RWPE2 (cell line): ENCODE measurements at regions not wholly inside any gene's neighbourhood (a gene's known extent, or its start where the extent isn't known, plus 50 kb on each side); places are given as distances from the start of the nearest gene placed in this dataset.
"Not testable (repeated sequence)": the region's sequence is repeated elsewhere in the genome, so short reads cannot be mapped to it uniquely, and the experiment has no call there.

ENCODE experiments used
- ATAC-seq: fragments of 200-7000 bp; cut with Tn5 transposase; 3 replicates; pipeline ENCODE4 v1.9.1; 2021; ENCODE audit warnings: low read depth
- DNase-seq: peaks from one replicate; pipeline ENCODE4 v3.0.0-alpha.2; 2020; ENCODE audit warnings: low spot score
- H3K27ac ChIP-seq: fragments of 450-650 bp; 2 replicates; pipeline ENCODE4 v1.5.1; 2017; ENCODE audit warnings: mild to moderate bottlenecking; ENCODE audit not compliant: poor library complexity, severe bottlenecking
- H3K27me3 ChIP-seq: fragments of 250-450 bp; sonication (Bioruptor Pico); 2 replicates; pipeline ENCODE4 v1.5.1; 2021; ENCODE audit warnings: mild to moderate bottlenecking, moderate library complexity; ENCODE audit not compliant: insufficient read depth, poor library complexity, severe bottlenecking
- H3K36me3 ChIP-seq: fragments of 250-450 bp; sonication (Bioruptor Pico); 2 replicates; pipeline ENCODE4 v1.5.1; 2020; ENCODE audit warnings: low read depth, mild to moderate bottlenecking, moderate library complexity
- H3K4me1 ChIP-seq: fragments of 250-450 bp; sonication (Bioruptor Pico); 2 replicates; pipeline ENCODE4 v1.5.1; 2021; ENCODE audit warnings: mild to moderate bottlenecking, moderate library complexity; ENCODE audit not compliant: insufficient read depth, poor library complexity, severe bottlenecking
- H3K4me3 ChIP-seq: fragments of 250-450 bp; sonication (Bioruptor Pico); 2 replicates; pipeline ENCODE4 v1.5.1; 2021; ENCODE audit warnings: mild to moderate bottlenecking, moderate library complexity; ENCODE audit not compliant: severe bottlenecking
- H3K9me3 ChIP-seq: fragments of 250-450 bp; sonication (Bioruptor Pico); 2 replicates; pipeline ENCODE4 v1.5.1; 2021; ENCODE audit warnings: mild to moderate bottlenecking, moderate library complexity; ENCODE audit not compliant: severe bottlenecking
- TF ChIP-seq, protein P1 (sequence below): fragments of 450-650 bp; IDR thresholded peaks from one replicate; pipeline ENCODE4 v1.5.1; 2017; ENCODE audit warnings: mild to moderate bottlenecking, moderate library complexity; ENCODE audit not compliant: poor library complexity, severe bottlenecking

DNA sequence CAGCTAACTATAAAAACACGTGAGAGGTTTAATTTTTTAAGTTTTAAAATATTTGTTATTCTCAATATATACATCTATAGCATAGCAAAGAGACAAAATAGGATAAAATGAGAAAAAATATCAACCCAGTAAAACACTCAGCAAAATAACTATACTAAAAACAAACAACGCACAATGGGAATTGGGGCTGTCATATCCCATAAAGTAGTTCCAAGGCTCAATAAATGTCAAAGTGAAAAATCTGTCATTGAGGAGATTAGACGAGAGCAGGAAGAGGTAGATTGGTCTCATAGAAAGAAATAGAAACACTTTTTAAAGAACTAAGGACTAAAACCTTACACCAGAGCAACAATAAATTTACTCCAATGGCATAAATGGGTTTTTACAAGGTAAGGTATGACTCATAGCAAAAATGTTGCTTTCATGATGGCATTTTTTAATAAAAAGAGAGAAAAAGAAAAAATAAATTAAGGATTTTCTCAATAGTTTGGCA, 153.7 kb downstream of the EVA1A start:
- Histone ChIP-seq H3K27me3 (peaks cover 3% of the 10 kb centered on the region), H3K36me3 (no peaks in the 10 kb centered on the region), H3K27ac (no peak overlapping the region), H3K4me1 (no peaks in the 10 kb centered on the region), H3K9me3 (no peaks in the 10 kb centered on the region), H3K4me3 (no peak overlapping the region)
- TF ChIP-seq, protein P1, sequence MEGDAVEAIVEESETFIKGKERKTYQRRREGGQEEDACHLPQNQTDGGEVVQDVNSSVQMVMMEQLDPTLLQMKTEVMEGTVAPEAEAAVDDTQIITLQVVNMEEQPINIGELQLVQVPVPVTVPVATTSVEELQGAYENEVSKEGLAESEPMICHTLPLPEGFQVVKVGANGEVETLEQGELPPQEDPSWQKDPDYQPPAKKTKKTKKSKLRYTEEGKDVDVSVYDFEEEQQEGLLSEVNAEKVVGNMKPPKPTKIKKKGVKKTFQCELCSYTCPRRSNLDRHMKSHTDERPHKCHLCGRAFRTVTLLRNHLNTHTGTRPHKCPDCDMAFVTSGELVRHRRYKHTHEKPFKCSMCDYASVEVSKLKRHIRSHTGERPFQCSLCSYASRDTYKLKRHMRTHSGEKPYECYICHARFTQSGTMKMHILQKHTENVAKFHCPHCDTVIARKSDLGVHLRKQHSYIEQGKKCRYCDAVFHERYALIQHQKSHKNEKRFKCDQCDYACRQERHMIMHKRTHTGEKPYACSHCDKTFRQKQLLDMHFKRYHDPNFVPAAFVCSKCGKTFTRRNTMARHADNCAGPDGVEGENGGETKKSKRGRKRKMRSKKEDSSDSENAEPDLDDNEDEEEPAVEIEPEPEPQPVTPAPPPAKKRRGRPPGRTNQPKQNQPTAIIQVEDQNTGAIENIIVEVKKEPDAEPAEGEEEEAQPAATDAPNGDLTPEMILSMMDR, result no peak
- no peak for DNase-seq
- no peak for ATAC-seq

DNA sequence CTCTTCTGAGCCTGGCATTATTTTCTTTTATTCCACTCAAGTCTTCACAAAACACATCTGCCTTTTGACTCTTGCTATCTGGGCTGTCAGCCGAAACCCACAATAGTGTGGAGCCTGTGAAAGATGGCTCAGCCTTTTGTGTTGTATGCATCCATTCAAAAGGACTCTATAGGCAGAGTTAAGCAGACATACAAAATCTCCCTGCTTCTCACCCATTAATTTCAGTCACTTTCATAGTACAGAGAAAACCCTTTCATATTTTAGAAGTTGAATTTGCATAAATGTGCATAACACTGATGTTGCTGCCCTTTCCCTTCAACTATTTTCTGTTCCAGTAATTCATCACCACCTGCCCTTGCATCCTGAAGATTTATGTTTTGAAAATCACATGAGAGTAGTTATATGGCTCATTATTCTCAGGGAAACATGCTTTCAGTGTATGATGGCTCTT, 154.6 kb downstream of the EVA1A start:
- DNase-seq, result no peak
- no peaks in the 10 kb centered on the region for H3K4me1 ChIP-seq
- no peaks in the 10 kb centered on the region for H3K36me3 ChIP-seq
- ATAC-seq, result no peak
- H3K9me3 ChIP-seq, result no peaks in the 10 kb centered on the region
- H3K27ac ChIP-seq, result no peak overlapping the region
- peaks cover 3% of the 10 kb centered on the region for H3K27me3 ChIP-seq
- no peak overlapping the region for H3K4me3 ChIP-seq
- TF ChIP-seq, protein P1, result no peak

DNA sequence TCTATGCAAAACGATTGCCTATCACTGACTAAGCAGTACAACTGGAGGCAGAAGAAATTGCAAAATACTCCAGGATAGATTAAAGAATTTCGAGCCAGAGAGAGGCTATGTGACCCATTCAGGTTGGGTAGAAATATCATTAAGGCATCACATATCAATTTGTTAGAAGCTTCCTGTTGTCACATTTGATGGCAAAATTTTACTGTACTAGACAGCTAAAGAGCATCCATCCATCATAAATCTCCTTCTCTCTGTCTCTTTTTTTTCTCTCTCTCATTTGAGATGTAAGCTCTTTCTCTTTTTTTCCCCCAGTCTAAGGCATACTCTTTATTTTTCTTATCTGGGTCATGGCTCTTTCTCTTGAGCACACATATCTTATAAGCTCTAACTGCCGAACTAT, 155.7 kb downstream of the EVA1A start:
- TF ChIP-seq, protein P1, result no peak
- no peaks in the 10 kb centered on the region for H3K4me1 ChIP-seq
- no peaks in the 10 kb centered on the region for H3K9me3 ChIP-seq
- no peak overlapping the region for H3K27ac ChIP-seq
- no peak for DNase-seq
- no peaks in the 10 kb centered on the region for H3K36me3 ChIP-seq
- no peak for ATAC-seq
- H3K4me3 ChIP-seq, result no peak overlapping the region
- H3K27me3 ChIP-seq, result no peaks in the 10 kb centered on the region

DNA sequence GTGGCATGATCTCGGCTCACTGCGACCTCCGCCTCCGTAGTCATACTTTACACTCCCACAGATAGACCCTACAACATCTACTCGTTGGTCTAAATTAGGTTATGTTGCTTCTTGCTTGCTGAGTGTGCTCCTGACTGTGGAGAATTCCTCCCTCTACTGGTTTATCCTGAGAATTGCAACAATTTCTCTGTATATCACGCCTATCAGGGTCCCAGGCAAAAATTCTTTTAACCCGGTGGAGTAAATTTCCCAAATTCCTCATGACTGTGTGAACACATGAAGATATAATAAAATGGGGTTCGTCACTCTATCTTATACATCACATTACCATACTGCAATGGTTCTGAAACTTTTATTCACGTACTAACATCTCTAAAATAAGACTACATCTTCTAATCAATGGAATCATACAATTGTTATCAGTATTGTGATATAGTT, 156.7 kb downstream of the EVA1A start:
- Histone ChIP-seq H3K27me3 (no peaks in the 10 kb centered on the region), H3K27ac (no peak overlapping the region), H3K9me3 (no peaks in the 10 kb centered on the region), H3K4me1 (no peaks in the 10 kb centered on the region), H3K36me3 (no peaks in the 10 kb centered on the region), H3K4me3 (no peak overlapping the region)
- DNase-seq, result no peak
- ATAC-seq, result peak; percentile 89
- TF ChIP-seq, protein P1, result peak; percentile 89

DNA sequence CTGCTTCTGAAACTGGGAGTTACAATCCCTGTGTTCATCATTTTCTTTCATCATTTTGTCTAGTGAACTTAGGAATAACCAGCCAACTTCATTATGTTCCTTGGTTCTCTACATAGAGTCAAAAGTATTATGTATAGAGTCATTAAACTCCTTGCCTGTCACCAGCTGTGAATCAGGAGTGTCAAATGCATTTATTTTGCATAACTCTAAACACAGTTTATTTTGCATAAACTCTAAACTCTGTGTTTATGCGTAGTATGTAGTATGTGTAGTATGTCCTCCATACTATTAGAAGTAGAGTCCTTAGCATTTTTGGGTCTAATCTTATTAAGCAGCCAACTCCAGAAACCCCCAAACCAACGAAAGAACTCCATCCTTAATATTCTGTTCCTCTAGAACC, 164.4 kb downstream of the EVA1A start:
- Histone ChIP-seq H3K27me3 (no peaks in the 10 kb centered on the region), H3K36me3 (no peaks in the 10 kb centered on the region), H3K27ac (no peak overlapping the region), H3K9me3 (no peaks in the 10 kb centered on the region), H3K4me3 (no peak overlapping the region), H3K4me1 (peaks cover 12% of the 10 kb centered on the region)
- DNase-seq (no peak), ATAC-seq (no peak)
- TF ChIP-seq, protein P1, result no peak

DNA sequence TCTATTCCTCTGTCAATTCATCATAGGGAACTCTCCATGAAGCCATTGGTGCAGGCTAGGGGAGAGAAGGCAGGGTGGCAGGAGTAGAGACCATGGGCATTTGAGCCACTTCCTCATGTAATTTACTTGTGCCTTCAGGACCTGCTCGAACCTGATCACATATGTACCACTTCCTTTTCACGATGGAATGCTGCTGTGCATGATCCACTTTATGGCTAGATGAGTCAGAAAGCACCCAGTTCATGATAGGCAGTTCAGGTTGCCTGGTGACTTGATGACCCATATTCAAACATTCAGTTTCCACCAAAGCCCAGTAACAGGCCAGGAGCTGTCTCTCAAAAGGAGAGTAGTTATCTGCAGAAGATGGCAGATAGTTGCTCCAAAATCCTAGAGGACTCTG, 166.0 kb downstream of the EVA1A start:
- peaks cover 12% of the 10 kb centered on the region for H3K4me1 ChIP-seq
- not testable (repeated sequence) for H3K4me3 ChIP-seq, H3K36me3 ChIP-seq, DNase-seq, H3K9me3 ChIP-seq, H3K27ac ChIP-seq, H3K27me3 ChIP-seq
- peak; percentile 68; the same call in 2 of the 3 replicates for ATAC-seq
